HG03280 (cell line): ENCODE measurements at regions not wholly inside any gene's neighbourhood (a gene's known extent, or its start where the extent isn't known, plus 50 kb on each side); places are given as distances from the start of the nearest gene placed in this dataset.
A peak's percentile ranks its signal among the peaks of the same experiment; 100 is the strongest.

Experiments used
- ATAC-seq: cut with Tn5 transposase; IDR thresholded peaks from one replicate; pipeline ENCODE4 v1.9.1; 2021; ENCODE audit warnings: mild to moderate bottlenecking, moderate library complexity; ENCODE audit not compliant: unreplicated experiment

DNA sequence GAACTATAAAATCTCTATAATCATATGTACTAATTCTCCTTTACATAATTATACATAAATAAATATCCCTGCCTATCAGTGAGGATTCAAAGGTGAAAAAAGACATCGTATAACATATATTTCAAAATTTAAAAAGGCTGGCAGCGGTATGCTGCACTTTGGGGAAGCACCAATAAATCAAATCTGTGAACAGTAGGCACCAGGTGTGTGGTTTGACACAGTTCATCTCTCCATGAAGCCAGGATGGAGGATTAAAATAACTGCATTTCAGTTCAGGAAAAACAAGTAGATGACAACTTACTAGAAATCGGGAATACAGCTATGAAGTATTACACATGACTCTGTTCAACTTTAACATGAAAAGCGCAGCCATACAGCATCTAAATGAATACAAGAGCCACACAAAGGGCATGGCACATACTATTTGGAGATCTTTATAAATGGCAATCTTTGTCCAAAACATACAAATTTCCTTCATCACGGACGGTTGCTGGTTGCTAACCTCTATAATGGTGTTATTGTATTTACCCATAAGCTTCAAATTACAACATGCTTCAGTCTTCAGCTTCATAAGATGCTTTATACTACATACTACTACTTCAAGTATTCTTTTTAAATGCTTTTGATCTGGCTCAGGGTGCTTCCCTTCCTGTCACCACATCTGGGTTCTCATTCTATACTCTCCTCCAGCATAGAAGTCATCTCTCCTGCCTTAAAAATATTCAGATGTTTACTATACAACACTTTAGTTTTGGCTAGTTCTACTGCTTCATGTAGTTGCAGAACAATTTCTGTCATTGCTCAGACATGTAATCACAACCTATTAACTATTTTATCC lies 128.7 kb downstream of the KLF12 start:
- no peak for ATAC-seq

DNA sequence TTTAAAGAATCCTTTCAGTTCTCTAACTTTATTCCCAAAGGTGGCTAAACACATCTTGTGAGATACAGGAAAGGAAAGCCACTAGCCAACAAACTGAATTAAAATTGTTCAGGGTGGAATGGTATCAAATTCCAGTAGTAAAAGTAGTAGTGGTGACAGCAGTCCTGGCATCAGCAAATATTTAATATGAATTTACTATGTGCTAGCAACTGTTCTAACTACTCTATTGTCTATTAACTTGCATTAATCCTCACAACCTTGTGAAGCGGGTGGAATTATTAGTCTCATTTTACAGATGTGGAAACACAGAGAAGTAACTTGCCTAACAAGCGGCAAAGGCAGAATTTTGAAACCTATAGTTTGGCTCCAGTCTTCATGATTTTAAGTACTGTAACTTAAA lies 130.1 kb downstream of the KLF12 start:
- no peak for ATAC-seq

DNA sequence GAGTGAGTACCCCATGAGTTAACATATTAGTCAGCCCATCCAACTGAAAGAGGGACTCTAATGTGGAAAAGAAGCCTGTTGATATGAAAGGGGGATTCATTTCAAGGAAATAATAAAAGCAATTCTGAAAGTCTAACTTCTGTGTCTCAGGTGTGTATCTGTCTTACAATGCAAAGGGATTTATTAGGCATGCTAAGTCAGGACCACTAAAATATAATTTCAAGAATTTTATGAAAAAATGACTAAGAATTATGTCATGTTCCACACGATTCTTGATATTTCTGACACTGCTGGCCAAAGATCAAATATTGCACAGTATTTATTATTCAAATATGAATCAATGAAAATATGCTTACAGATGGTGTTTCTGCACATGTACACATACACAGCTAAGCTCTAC lies 130.8 kb downstream of the KLF12 start:
- ATAC-seq = no peak

DNA sequence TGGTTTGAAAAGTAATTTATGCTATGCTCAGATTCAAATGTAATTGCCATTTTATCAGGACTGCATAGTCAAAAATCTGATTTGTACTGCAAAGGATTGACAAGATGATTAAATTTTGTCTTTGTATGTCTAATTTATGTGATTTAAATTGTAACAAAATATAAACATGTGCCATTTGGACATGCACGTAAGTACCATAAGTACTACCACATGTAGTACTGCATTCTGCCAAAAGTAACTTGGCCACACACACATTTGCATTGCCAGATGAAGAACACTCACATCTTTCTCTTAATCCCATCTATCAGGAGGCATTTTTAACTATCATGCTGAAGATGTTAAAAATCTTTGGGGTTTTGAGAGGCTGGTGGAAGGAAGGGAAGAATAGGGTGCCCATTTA lies 133.3 kb downstream of the KLF12 start:
- ATAC-seq = no peak

DNA sequence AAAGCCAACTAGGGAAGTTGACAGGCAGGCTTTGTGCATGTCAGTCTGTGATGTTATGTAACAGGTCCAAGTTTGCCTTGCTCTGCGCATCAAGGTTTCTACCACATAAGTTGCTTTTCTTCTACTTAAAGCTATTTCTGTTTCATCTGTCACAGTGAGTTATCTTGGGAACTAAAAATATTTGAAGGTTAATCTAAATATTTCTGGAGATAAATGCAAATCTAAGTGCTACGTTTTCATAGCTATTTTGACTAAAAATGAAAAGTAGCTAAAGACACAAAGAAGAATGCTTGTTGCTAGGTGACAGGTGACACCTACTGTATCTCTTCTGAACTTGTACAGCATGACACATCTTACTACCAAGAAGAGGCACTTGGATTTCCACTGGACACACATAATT lies 135.6 kb downstream of the KLF12 start:
- peak; percentile 84 for ATAC-seq

DNA sequence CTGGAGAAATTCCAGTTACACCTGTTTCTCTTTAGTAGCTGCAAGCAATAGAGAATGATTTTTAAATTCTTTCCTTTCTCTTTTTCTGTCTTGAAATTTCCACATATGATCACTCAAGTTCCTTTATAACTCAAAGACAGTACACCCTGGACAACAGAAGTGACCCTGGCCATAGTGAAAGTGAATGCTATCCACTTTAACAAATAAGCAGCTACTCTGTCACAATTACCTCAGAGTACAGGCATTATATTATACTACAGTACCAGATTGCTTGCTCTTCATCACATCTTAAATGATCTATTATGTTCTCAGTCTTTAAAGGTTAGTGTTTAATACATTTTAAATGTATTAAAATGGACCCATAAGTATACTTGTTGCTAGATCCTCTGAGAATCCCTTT lies 136.2 kb downstream of the KLF12 start:
- ATAC-seq = no peak

DNA sequence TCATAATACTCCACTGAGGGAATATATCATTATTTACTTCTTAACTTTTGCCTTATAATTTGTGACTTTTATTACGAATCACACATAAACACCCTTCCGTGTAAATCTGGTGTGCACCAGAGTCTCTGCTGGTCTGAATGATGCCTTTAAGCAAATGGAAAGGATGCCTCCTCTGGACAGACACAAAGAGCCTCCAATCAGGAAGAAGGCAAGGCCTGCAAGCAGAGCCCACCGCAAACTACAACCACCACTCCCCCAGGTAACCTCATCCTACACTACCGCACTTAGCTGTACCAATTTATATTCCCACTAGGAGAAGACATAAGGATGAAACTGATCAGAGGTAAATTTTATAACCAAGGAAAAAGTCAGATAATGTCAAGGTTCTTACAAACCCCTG lies 137.6 kb downstream of the KLF12 start:
- ATAC-seq = no peak

DNA sequence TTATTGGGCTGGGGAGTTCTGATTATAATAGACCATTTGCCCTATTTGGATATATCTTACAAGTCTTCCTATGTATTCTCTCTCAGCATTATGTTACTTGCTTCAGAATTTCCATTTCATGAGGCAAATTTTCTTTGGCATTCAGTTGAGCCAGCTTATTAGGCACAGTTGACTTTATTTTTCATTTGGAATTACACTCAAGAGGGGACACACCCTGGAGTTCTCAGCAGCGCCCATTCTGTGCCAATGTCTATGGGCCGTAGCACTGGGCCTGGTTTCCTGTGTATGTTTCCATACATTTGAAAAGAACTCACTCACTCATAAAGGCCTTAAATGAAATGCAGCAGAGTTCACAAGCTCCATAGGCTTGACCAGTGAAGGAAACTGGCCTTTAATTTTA lies 138.5 kb downstream of the KLF12 start:
- ATAC-seq = no peak

DNA sequence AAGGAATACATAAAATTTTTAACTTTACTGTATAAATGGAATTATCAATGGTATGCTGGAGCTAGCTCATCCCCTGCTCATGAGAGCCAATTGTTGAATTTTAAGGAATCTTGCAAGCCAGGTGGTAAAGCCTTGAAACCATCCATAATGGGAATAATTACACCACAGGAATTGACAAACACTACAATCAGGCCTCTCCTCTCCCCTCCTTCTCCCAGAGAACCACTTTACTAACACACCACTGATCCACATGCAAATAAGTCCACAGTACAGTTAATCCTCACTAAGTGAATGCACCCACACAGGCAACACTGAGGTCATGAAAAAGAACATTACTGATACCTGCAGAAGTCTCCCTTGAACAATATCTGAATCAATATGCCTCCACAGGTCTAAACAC lies 140.5 kb downstream of the KLF12 start:
- ATAC-seq = no peak

DNA sequence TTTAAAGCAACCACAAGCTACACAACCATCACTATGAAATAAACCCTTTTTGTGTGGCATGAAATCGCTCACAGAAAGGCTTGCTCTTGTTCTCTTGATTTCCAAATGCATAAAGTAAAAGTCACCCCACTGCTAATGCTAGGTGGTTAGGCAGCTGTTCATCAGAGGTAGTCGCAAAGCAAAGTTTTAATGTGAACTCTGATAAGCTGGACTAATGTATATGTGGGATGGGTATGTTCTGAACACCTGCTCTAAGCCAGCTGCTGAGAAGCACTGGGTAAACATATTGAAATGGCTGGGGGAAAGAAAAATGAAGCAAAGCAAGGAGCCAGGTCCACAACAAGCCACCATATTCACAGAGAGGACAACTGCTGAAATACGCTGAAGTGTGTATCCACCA lies 142.3 kb downstream of the KLF12 start:
- no peak for ATAC-seq

DNA sequence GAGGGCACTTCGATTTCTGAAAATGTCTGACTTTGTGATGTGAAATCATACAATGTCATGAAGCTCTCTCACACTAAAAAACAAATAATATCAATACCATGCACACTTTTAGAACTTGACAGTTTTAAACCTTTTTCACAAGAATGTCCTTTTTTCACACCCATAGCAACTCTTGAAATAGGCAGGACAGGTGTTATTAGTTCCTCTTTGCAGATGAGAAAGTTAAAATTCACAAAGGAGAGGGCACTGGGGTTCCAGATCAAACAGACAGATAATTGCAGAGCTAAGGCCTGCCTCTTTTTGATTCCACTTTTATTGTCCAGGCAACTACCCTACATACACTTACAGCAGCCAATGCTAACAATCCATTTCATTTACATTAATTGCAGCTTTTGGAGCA lies 142.8 kb downstream of the KLF12 start:
- no peak for ATAC-seq

DNA sequence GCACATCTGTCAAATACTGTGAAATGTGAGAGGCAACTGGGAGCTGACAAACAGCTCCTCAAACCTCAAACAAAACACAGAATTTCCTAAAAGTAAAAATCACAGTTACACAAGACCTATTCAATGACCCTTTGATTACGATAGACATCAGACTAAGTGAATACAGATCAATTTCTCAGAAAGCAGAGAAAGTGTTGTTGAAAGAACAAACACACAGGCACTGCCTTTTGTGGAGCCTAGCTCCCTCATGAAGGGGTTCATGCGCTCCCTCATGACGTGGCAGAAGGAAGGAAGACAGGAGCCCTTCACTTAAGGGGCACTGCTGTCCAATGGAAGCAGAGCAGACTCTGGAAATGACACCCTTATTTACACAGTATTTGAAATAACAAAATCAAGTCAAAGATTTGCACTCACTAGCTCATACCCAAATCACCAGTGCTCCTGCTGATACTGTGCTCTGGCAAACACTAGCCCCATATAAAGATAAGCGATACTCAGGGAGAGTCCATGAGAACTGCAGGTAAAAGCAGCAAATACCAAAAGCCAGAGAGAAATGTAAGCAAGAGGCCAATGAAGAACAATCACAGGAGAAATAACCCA lies 144.9 kb downstream of the KLF12 start:
- no peak for ATAC-seq

DNA sequence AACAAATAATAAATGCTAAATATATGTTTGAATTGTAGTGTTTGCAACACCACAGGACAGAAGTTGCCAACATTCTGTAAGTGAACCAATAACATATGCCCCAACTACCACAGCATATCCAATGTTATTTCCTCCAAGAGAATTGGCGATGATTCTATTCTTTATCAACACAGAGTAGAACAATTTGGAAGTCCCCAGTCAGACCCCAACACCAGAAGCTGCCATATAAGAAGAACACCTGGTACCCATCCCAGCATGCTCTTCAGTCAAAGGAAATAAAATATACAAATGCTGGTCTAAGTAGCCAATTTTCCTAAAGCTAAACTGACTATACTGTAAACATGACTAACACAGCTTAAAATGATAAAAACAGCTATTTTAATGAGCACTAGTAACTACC lies 145.7 kb downstream of the KLF12 start:
- ATAC-seq = no peak

DNA sequence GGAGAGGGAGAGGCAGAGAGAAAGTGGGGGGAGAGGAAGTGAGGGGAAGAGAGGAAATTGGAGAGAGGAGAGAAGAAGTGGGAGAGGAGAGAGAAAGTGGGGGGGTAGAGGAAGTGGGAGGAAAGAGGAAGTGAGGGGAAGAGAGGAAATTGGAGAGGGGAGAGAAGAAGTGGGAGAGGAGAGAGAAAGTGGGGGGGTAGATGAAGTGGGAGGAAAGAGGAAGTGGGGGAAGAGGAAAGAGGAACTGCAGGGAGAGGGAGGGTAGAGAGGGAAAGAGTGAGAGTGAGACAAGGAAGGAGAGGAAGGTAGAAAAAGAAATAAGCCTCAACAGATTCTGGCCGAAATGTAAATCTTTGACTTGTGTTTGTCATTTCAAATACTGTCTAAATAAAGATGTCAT lies 146.6 kb downstream of the KLF12 start:
- ATAC-seq = no peak

DNA sequence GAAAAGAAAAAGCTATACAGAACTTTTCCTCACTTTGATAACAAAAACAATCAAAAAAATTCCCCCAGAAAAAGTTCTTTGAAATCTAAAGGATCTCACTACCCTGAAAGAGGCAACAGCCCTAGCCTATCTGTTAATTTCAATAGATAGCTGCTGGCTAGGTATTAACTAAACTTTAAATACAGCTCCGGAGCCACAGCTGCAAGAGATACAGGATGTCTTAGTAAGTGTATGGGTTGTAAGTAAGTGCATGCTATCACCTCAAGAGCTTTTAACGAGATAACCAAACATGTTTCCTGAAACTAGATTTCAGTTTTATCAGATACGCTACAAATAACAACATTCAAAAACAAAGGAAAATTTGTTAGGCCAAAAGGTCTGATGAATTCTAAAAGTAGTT lies 148.4 kb downstream of the KLF12 start:
- ATAC-seq = no peak

DNA sequence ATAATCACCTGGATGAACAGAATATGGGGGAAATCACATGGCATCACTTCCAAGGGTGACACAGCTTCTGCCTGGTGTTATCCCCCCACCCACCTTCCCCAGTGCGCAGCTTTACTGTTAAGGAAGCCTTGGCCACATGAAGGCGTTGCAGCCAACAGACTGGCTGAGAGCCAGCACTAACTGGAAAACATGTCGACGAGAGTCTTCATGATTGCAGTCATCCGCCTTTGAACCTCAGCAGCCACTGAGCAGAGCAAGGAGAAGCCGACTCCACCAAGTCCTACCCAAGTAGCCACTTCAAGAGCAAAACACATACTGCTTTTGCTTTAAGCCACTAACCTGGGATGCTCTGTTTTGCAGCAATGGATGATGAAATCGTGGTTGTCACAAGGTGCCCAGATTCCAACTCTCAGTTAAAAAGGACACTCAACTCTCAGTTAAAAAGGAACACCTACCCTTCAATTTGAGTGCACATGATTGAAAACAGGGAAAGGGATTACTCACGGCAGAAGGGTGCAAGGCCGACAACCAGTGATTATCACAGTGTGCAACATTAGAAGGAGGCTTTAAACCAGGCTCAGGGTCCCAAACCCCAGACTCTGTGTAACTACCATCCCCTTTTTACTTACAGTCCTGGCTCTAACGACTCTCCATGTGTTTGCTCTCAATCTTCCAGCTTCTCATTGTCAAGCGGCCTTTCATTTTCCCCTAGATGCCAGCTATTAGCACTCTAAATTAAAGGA lies 149.1 kb downstream of the KLF12 start:
- no peak for ATAC-seq

DNA sequence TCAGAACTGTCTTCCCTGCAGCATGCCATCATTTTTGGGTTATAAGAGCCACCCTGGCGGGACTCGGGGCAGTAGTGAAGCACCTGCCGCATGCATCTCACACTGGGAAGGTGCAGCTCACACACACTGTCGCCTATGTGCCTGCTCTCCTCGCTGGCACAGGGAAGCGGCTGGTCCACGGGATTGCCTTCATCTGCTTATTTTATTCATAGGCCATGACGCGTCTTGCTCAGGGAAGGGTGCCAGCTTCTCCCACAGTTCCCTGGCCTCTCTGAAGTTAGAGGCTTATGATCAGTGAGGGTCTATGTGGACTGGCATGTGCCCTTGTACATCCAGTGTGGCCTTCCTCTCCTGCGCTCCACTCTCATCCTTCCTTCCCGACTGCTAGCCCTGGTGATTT lies 150.0 kb downstream of the KLF12 start:
- ATAC-seq = no peak

DNA sequence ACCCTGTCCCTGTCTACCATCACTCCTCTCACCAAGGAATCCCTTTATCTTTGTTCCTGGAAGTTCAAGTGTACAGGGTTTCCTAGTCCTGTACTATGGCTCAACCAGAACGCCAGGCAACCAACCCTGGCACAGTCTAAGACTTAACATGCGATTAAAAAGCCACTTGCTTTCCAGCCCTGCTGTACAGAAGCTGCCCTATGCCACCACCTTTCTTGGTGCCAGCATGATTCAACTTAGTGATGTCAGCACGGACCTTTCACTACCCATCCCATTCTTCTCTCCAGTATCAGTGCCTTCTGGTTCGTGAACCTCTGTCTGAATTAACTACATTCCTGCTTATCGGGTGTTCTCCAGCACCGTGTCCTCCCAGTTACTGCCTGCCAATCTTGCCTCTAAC lies 151.1 kb downstream of the KLF12 start:
- ATAC-seq = no peak

DNA sequence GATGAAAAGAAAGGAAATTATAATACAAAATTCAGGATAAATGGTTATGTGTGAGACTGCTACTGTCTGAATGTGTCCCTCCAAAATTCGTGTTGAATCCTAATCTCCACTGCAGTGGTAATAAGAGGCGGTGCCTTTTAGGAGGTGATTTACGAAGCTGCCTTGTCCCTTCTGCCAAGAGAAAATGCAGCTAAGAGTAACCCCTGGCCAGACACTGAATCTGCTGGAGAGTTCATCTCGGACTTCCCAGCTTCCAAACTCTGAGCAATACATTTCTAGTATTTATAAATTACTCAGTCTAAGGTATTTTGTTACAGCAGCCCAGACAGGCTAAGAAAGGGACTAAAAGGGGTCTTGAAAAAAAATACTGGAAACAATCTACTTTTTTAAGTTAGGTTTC lies 152.6 kb downstream of the KLF12 start:
- ATAC-seq = no peak

DNA sequence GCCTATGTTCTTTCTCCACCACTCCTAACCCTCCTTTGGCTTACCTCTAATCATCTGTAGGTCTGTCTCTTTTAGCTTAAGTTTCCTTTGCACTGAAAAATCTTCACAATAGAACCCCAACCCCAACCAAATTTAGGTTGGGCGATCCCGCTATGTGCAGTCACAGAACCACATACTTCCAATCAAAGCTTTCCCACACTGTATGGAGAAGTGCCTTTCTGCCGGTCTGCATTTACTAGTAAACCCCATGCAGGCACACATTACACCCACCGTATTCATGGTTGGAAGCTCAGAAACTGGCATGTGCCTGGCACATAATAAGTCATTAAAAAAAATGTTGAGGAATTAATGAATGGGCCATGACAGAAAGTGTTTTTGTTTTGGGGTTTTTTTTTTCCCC lies 158.4 kb downstream of the KLF12 start:
- no peak for ATAC-seq

DNA sequence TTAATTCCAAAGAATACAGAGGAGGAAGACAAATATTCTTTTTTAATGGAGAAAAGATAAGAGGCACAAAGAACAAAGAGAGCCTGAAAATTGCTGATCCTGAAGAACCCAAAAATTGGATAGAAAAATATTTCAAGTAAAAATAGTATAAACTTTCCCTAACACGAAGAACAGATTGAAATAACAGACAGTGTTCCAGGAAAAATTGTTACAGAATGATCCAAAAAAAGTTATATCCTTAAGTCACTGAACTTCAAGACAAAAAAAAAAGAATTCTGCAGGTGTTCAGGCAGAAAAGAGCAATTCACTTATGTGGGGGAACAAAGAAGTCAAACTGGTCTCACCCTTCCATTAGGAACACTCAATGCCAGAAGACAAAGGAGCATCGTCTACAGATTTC lies 160.2 kb downstream of the KLF12 start:
- no peak for ATAC-seq

DNA sequence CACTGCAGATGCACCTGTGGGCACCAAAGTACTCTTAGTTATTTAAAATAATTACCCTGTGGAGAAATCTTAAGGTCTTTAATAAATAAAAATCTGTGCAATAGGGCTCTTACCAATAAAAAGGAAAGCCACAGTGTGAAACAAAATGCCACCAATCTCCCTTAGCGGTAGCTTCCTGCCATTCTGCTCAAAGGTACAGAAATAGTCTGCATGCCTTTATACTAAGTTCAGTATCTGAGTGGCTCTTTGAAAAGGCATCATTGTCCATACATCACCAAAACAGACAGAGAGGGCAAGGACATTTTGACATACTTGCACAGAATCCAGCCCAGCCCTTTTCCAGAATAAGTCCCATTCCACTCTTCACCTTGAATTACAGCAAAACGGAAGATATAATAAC lies 161.0 kb downstream of the KLF12 start:
- no peak for ATAC-seq
